Heart left ventricle (tissue), 13 donors: ENCODE measurements at regions not wholly inside any gene's neighbourhood (a gene's known extent, or its start where the extent isn't known, plus 50 kb on each side); places are given as distances from the start of the nearest gene placed in this dataset.

Experiments used
- POLR2A ChIP-seq, 2 donors: fragments of 450-650 bp; IDR thresholded peaks; one replicate each; pipeline ENCODE4 v1.6.1; 2017; ENCODE audit warnings: antibody characterized with exemption in 2 of 2, mild to moderate bottlenecking in 2 of 2, moderate library complexity in 2 of 2
- TF ChIP-seq, protein P1 (sequence below), 12 donors: fragments of 200-600 bp; sonication (generic) in 4 of 12; IDR thresholded peaks; one replicate each; pipeline versions ENCODE4 v1.5.0 to v1.8.0; 2018 to 2022; ENCODE audit warnings: antibody characterized with exemption in 12 of 12, mild to moderate bottlenecking in 5 of 12
- donor health status: ischemic (EF 13 %, LVEDD 7.1; RV severe dilation, severe dysfunction).
- donor health status: DM: no; HTN: yes; CAD: no.
- donor health status: DM: no; HTN: no; CAD: no.
- donor health status: ischemic (EF 25% LVEDD 6.9; RV normal size, moderate dysfunction).
- donor health status: ischemic (EF 25% LVEDD 5.7; RV mildly dilated, moderate dysfunction).
- donor health status: ischemic (EF 35%, LVEDD 5.7; RV mildly dilated, moderate dysfunction).
- donor health status: nonischemic (EF 11% LVEDD 7.7; RV severe dilation, severe dysfunction).
- donor health status: DM: yes; HTN: yes; CAD: no.
- donor health status: PGD.
- donor health status: ischemic (EF 29% LVEDD 5.4; RV normal size, mild dysfunction).
- donor health status: nonischemic (EF 23%, LVEDD 6.1; RV moderate dilation, normal function).

DNA sequence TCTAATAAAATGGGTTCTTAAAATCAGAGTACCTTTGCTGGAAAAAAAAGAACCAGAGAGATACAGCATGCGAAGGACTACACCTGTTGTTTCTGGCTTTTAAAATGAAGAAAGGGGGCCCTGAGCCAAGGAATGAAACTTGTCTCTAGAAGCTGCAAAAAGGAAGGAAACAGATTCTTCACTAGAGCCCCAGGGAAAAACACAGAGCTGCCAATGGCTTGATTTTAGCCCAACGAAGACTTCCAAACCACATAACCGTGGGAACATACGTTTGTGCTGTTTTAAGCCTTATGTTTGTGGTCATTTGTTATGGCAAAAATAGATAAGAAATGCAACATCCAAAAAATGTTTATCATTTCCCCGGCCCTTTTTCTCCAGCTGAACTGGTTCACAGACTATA, 780.0 kb downstream of the SORCS1 start:
- TF ChIP-seq, protein P1, sequence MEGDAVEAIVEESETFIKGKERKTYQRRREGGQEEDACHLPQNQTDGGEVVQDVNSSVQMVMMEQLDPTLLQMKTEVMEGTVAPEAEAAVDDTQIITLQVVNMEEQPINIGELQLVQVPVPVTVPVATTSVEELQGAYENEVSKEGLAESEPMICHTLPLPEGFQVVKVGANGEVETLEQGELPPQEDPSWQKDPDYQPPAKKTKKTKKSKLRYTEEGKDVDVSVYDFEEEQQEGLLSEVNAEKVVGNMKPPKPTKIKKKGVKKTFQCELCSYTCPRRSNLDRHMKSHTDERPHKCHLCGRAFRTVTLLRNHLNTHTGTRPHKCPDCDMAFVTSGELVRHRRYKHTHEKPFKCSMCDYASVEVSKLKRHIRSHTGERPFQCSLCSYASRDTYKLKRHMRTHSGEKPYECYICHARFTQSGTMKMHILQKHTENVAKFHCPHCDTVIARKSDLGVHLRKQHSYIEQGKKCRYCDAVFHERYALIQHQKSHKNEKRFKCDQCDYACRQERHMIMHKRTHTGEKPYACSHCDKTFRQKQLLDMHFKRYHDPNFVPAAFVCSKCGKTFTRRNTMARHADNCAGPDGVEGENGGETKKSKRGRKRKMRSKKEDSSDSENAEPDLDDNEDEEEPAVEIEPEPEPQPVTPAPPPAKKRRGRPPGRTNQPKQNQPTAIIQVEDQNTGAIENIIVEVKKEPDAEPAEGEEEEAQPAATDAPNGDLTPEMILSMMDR (IDR thresholded peaks at IDR 0.05), result no peak
- TF ChIP-seq POLR2A (IDR thresholded peaks at IDR 0.05), result no peak
